Astrocyte (in vitro differentiated cells and primary cell): ENCODE measurements at regions not wholly inside any gene's neighbourhood (a gene's known extent, or its start where the extent isn't known, plus 50 kb on each side); places are given as distances from the start of the nearest gene placed in this dataset.

ENCODE experiments used
- EZH2 ChIP-seq: IDR thresholded peaks from 2 replicates; pipeline ENCODE4 v1.6.1; 2012; ENCODE audit warnings: mild to moderate bottlenecking, low read length, inconsistent platforms; ENCODE audit not compliant: insufficient read depth
- TF ChIP-seq, protein P1 (sequence below): IDR thresholded peaks from 2 replicates; pipeline ENCODE4 v1.5.1; 2011; ENCODE audit warnings: low read depth, mild to moderate bottlenecking, inconsistent platforms, low read length, moderate library complexity; ENCODE audit not compliant: insufficient read depth

DNA sequence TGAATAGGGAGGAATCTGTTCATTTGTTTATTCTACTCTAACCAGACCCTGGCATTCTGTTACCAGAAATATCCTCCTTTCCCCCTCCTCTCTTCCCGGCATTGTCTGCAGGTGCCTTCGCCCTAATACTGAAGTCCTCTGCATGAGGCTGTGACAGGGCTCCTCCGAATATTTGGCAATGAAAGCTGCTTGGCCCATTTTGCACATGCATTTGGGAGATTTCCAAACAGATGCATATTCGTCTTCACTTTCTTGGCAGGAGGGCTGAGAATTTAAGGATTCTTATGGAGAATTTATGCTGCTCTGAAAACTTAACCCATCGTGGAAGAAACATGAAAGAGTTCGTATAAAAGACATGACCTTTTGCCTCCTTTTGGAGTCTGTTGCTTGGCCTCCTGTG is 484.0 kb downstream of the ZNF608 start:
- TF ChIP-seq, protein P1, sequence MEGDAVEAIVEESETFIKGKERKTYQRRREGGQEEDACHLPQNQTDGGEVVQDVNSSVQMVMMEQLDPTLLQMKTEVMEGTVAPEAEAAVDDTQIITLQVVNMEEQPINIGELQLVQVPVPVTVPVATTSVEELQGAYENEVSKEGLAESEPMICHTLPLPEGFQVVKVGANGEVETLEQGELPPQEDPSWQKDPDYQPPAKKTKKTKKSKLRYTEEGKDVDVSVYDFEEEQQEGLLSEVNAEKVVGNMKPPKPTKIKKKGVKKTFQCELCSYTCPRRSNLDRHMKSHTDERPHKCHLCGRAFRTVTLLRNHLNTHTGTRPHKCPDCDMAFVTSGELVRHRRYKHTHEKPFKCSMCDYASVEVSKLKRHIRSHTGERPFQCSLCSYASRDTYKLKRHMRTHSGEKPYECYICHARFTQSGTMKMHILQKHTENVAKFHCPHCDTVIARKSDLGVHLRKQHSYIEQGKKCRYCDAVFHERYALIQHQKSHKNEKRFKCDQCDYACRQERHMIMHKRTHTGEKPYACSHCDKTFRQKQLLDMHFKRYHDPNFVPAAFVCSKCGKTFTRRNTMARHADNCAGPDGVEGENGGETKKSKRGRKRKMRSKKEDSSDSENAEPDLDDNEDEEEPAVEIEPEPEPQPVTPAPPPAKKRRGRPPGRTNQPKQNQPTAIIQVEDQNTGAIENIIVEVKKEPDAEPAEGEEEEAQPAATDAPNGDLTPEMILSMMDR, result no peak
- no peak for TF ChIP-seq EZH2
